GM21367 (cell line): ENCODE measurements at regions not wholly inside any gene's neighbourhood (a gene's known extent, or its start where the extent isn't known, plus 50 kb on each side); places are given as distances from the start of the nearest gene placed in this dataset.
A peak's percentile ranks its signal among the peaks of the same experiment; 100 is the strongest.
"Not testable (repeated sequence)": the region's sequence is repeated elsewhere in the genome, so short reads cannot be mapped to it uniquely, and the experiment has no call there.

Experiments used
- ATAC-seq: cut with Tn5 transposase; IDR thresholded peaks from one replicate; pipeline ENCODE4 v1.9.1; 2021; ENCODE audit not compliant: unreplicated experiment

GRCh38 chr3:160094562-160094961, 105.9 kb downstream of the IL12A start:
- no peak for ATAC-seq

- no peak for ATAC-seq
These were observed 108.8 kb downstream of the IL12A start for GRCh38 chr3:160097478-160097877.

GRCh38 chr3:160098261-160098908, 109.8 kb downstream of the IL12A start:
- ATAC-seq: no peak

DNA sequence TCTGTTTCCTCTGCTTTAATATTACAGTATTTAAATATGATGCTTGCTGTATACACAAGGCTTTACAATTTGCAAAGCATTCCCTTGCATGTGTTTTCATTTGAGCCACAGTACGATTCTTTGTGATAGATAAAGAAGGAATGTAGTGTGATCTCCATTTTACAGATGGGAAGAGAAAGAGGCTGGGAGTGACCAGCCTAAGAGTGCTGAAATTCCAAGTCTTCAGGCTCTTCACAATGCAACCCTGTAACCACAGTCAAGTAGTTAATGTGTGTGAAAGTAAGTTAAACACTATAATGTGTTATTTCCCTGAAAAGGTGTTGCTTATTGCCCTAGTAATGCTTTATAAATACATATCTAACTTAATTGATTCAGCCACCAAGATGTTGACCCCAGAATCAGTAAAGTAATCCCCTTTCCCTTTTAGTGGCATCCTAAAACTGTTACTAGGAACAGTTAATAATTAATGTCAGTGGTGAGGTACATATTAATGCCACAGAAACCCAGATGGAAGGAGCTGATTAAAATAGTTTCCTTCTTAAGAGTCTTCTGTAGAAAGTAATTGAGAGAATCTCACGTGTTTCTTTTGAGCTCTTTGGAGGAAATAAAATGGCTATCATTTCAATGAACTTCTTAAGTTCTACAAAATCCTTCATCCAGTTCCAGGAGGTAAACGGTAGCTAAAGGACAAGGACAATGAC, 110.4 kb downstream of the IL12A start:
- ATAC-seq: no peak

DNA sequence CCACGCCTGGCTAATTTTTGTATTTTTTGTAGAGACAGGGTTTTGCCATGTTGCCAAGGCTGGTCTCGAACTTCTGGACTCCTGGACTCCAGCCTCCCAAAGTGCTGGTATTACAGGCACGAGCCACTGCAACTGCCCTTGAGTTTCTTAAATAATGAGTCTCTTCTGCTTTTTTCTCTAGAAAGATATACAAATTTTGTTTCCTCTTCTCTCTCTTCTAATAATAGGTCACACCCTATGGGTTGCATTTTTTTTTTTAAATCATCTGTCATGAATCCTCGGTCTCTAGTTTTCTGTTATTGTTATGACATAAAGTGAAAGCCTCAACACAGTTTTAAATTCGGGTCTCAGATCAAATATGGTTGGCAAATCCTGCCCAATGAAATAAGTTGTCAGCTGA, 111.2 kb downstream of the IL12A start:
- peak; percentile 46 for ATAC-seq

DNA sequence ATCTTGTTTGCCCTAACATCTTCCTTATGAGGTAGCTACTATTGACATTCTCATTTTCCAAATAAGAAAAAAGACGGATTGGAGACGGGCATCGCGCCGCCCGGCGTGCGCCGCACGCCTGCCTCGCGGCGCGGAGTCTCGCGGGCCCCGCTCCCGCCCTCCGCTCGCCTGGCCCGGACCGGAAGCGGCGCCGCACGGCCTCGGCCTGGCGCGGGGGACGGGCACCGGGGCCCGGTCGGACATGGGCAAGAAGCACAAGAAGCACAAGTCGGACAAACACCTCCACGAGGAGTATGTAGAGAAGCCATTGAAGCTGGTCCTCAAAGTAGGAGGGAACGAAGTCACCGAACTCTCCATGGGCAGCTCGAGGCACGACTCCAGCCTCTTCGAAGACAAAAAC, 112.0 kb downstream of the IL12A start:
- ATAC-seq: no peak

GRCh38 chr3:160102001-160102400, 113.4 kb downstream of the IL12A start:
- ATAC-seq: not testable (repeated sequence)

GRCh38 chr3:160103397-160103796, 114.8 kb downstream of the IL12A start:
- no peak for ATAC-seq

- ATAC-seq: no peak
These were observed 117.4 kb downstream of the IL12A start for GRCh38 chr3:160105907-160106584.

DNA sequence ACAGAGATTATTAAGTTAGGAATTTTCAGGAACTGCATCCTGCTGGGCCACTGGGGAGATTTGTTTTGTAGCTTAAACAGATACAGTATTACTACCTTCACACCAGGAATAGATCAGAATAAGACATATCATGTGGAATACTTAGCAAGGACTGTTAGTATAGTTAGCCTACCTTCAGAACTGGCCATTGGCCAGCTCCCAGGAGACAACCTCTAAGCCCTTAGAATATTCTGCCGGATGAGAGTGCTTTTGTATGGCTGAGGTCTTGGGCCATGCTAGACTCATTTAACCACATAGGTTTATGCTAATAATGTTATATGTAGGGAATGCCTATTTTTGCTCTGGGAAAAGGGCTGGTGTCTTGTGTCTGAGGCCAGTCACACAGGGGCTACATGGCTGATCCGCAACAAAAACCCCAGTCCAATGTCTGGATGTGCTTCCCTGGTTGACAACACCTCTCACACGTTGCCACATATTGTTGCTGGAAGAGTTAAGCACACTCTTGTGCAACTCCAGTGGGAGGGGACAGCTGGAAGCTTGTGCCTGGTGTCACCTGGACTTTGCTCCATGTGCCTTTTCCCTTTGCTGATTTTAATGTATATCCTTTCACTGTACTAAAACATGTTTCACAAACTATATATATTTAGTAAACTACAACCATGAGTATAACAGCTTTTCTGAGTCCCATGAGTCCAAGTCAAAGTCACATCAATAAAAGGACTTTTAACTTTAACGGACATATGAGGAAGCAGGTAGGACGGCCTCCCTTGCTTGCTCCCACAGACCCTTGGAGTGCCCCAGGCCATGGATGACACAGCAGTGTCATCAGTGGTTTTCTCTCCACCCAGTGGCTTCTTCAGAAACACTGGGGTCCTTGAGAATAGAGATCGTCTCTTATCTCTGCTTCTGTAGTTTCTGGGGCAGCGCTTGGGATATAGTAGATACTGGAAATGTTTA, 118.0 kb upstream of the C3orf80 start:
- ATAC-seq: no peak

DNA sequence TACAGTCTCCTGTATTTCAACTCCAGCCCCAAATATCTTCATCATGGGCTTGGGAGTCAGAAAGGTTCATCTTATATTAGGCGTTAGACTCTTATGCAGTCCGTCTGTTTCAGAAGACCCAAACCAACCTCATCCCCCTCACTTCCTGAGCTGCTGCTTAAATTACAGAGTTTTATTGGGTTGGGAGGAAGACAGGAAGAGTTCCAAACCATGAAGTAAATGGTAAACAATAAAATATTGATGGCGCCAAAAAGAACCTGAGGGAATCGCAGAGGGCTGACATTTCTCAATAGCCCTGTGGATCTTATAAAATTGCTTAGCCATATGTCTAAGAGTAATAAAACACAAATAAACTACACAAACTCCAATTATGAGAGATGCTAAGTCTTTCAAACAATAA, 116.9 kb upstream of the C3orf80 start:
- ATAC-seq: no peak

GRCh38 chr3:160112481-160112880, 112.7 kb upstream of the C3orf80 start:
- no peak for ATAC-seq

DNA sequence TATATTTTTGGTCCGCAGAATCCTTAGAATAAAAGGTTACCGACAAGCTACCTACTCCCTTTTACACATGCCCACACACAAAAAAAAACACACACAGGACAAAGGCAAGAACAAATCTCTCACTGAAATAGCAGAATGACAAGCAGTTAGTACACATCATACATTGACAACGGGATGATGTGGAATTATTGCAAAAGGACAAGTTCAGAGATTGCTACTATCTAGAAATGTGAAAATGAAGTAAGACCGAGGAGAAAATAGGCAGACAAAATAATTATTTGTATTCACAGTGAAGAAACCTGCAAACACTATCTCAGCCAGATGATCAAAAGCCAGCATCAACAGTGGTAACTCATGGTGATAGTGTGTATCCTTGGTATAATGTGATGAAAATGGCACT, 112.2 kb upstream of the C3orf80 start:
- ATAC-seq: no peak

- ATAC-seq: no peak
These were observed 110.7 kb upstream of the C3orf80 start for GRCh38 chr3:160114355-160114995.

- ATAC-seq: no peak
These were observed 109.8 kb upstream of the C3orf80 start for GRCh38 chr3:160115387-160115786.

DNA sequence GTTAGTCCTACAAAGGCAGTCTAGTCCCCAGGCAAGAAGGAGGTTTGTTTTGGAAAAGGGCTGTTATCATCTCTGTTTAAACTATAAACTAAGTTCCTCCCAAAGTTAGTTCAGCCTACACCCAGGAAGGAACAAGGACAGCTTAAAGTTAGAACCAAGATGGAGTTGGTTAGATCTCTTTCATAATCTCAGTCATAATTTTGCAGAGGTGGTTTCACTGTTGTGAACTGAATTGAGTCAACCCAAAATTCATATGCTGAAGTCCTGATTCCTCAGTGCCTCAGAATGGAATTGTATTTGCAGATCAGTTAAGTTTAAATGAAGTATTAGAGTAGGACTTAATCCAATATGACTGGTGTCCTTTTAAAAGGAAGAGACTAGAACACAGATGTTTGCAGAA, 101.0 kb upstream of the C3orf80 start:
- ATAC-seq: no peak

DNA sequence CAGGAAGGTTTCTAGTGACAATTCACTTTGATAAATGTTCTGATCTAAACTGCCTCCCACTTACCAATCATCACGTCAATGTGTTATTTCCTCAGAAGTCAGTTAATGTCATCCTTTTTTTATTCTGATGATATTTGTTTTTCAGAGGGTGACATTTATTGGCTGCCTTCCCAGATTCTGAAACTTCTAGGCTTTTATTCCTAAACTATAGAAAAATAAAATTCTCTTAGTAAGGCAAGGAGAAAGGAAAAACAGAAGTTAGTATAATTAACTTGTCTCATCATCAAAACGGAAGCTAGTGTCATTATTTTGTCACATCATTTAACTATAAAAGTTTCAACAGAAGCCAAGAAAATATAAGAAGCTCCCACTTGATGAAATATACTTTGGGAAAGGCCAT, 100.0 kb upstream of the C3orf80 start:
- no peak for ATAC-seq

- no peak for ATAC-seq
These were observed 99.2 kb upstream of the C3orf80 start for GRCh38 chr3:160126051-160126450.

DNA sequence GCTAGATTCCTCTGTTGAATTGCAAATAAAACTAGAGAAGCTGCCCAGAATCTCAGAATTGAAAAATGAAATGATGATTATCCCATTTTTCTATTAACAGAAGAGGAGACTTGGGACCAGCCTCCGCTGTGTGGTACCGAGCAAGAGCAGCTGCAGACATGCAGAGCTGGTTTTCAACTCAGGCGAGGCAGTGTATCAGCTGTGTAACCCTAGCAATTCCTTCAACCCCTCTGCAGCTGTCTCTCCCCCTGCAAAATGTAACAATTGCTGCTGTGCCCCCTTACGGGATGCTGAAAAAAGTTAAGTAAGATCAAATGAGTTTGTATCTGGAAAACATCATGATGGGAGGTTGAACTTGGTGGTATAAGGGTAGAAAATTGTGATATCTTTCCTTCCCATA, 98.5 kb upstream of the C3orf80 start:
- no peak for ATAC-seq

GRCh38 chr3:160127308-160127707, 97.9 kb upstream of the C3orf80 start:
- peak; percentile 35 for ATAC-seq

DNA sequence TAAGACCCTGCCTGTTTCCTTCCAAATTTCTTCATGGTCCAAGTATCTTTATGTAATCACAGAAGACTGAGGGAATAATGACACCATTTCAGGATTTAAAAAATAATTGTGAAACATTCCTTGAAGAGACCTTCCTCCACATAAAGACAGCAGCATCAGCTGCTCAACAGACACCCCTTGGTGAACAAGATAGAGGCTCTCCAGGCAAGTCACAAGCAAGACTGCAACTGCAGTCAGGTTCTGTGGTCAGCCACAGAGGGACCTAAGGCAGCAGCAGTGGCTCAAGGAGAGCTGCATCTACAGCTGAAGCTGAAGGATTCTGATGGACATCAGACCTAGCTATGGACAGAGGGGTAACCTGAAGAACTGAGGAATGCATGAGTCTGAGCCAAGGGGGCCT, 97.2 kb upstream of the C3orf80 start:
- no peak for ATAC-seq
